ENCODE measurements at regions not wholly inside any gene's neighbourhood (a gene's known extent, or its start where the extent isn't known, plus 50 kb on each side); places are given as distances from the start of the nearest gene placed in this dataset.

DNA sequence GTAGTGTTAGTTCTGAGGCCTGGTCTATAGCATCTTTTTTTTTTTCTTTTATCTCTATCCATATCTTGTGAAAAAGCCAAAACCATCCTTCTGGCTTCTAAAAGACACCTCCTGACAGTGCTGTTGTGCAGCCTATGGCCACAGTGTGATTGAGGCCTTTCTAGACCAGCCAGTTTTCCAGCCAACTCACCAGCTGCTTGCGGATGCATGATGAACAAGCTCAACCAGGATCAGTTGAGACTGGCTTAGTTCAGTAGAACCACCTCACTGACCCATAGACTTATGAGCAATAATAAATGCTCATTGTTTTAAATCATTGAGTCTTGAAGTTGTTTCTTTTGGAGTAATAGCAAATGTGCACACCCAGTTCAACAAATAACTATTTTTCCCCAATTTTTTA lies 296.9 kb downstream of the FAM170A start:
- WGBS (ENCODE audit: low lambda C conversion rate), result 50% methylated on average over 1 of the region's 1 CpG
- Histone ChIP-seq H2AFZ (ENCODE audit: low read length) (no peak overlapping the region), H3K36me3 (replicated peaks in 1 of 2; ENCODE audit: control insufficient read depth in 1 of 2, insufficient read depth in 2 of 2, low read length in 2 of 2) (no peaks in the 10 kb centered on the region), H3K9me3 (ENCODE audit: low read length) (no peaks in the 10 kb centered on the region), H3K4me3 (replicated peaks in 1 of 3; ENCODE audit: insufficient read depth in 1 of 3, low read depth in 2 of 3, low read length in 3 of 3) (no peak overlapping the region), H3K4me1 (ENCODE audit: insufficient read depth, low read length) (no peaks in the 10 kb centered on the region), H3K79me2 (ENCODE audit: insufficient read depth, low read length) (no peaks in the 10 kb centered on the region), H4K20me1 (ENCODE audit: insufficient read depth, low read length) (no peaks in the 10 kb centered on the region), H3K27me3 (ENCODE audit: control insufficient read depth in 1 of 2, insufficient read depth in 2 of 2, low read length in 2 of 2) (no peaks in the 10 kb centered on the region; a peak in 1 of 5 replicates), H3K27ac (ENCODE audit: extremely low read length, insufficient read depth, low read length) (no peak overlapping the region), H3K4me2 (ENCODE audit: low read depth, low read length) (no peak overlapping the region), H3K9ac (ENCODE audit: insufficient read depth, low read depth, low read length) (no peak overlapping the region)
- intact Hi-C loops (cut with micrococcal nuclease; ENCODE audit: unreplicated experiment) (no loop called here), in situ Hi-C loops (cut with HindIII; ENCODE audit: extremely low pct_ligation_motif_present, low pct_unique_long_range_greater_than_20kb) (no loop called here)
- ChIA-PET POLR2A (no interaction called here), CTCF (ENCODE audit: low intra/inter-chr PET ratio, low total read pairs) (no interaction called here)
- no TSS peak for BruUV-seq (replicated peaks)
- no peak for FAIRE-seq
- TF ChIP-seq ZSCAN20 (CRISPR knock-in tag; IDR thresholded peaks at IDR 0.05; ENCODE audit: borderline replicate concordance) (no peak), DNMT1 (CRISPR knock-in tag; IDR thresholded peaks at IDR 0.05) (no peak), PHB2 (IDR thresholded peaks at IDR 0.05; ENCODE audit: partially characterized antibody) (no peak)
- ATAC-seq, result no peak
- no peak for DNase-seq (ENCODE audit: low spot score)

DNA sequence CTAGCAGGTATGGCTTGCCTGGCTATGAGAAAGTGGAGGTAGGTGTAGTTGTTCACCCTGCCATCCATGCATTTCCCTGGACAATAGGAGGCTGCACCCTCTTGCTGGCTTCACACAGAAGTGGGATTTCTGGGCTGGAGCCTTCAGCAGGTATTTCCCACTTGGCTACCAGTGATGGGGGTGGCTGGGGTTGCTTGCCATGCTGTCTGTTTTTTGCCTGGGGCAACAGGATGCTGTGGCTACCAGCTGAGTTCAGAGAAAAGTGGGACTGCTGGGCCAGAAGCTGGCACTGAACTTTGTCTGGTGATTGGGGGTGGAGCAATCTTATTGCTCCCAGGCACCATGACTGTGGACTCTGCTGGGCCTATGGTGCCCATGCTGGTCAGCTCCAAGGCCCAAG lies 299.6 kb downstream of the FAM170A start:
- ATAC-seq (no peak), DNase-seq (ENCODE audit: low spot score) (no peak), FAIRE-seq (no peak)
- TF ChIP-seq ZNF564 (CRISPR knock-in tag; IDR thresholded peaks at IDR 0.05) (no peak), ZNF30 (CRISPR knock-in tag; IDR thresholded peaks at IDR 0.05) (no peak), ZNF703 (CRISPR knock-in tag; IDR thresholded peaks at IDR 0.05; ENCODE audit: borderline replicate concordance) (no peak), KLF9 (CRISPR knock-in tag; IDR thresholded peaks at IDR 0.05; ENCODE audit: low read depth) (no peak), PHF21A (CRISPR knock-in tag; IDR thresholded peaks at IDR 0.05) (no peak), ZNF607 (CRISPR knock-in tag; IDR thresholded peaks at IDR 0.05; ENCODE audit: borderline replicate concordance) (no peak), MEIS2 (CRISPR knock-in tag; IDR thresholded peaks at IDR 0.05) (no peak), NONO (IDR thresholded peaks at IDR 0.05) (no peak), NONO (CRISPR knock-in tag; conservative IDR thresholded peaks at IDR 0.05) (no peak), BCL6 (CRISPR knock-in tag; IDR thresholded peaks at IDR 0.05) (no peak), CCAR2 (optimal IDR thresholded peaks at IDR 0.05; ENCODE audit: low read depth, low read length) (no peak), CHD4 (IDR thresholded peaks at IDR 0.05; ENCODE audit: borderline replicate concordance, low read length) (no peak), MTA3 (CRISPR knock-in tag; IDR thresholded peaks at IDR 0.05) (no peak), ZFP62 (CRISPR knock-in tag; IDR thresholded peaks at IDR 0.05) (no peak)
- TF ChIP-seq, protein P1, sequence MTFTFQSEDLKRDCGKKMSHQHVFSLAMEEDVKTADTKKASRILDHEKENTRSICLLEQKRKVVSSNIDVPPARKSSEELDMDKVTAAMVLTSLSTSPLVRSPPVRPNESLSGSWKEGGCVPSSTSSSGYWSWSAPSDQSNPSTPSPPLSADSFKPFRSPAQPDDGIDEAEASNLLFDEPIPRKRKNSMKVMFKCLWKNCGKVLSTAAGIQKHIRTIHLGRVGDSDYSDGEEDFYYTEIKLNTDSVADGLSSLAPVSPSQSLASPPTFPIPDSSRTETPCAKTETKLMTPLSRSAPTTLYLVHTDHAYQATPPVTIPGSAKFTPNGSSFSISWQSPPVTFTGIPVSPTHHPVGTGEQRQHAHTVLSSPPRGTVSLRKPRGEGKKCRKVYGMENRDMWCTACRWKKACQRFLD (CRISPR knock-in tag; IDR thresholded peaks at IDR 0.05; ENCODE audit: borderline replicate concordance), result no peak
- TF ChIP-seq, protein P2, sequence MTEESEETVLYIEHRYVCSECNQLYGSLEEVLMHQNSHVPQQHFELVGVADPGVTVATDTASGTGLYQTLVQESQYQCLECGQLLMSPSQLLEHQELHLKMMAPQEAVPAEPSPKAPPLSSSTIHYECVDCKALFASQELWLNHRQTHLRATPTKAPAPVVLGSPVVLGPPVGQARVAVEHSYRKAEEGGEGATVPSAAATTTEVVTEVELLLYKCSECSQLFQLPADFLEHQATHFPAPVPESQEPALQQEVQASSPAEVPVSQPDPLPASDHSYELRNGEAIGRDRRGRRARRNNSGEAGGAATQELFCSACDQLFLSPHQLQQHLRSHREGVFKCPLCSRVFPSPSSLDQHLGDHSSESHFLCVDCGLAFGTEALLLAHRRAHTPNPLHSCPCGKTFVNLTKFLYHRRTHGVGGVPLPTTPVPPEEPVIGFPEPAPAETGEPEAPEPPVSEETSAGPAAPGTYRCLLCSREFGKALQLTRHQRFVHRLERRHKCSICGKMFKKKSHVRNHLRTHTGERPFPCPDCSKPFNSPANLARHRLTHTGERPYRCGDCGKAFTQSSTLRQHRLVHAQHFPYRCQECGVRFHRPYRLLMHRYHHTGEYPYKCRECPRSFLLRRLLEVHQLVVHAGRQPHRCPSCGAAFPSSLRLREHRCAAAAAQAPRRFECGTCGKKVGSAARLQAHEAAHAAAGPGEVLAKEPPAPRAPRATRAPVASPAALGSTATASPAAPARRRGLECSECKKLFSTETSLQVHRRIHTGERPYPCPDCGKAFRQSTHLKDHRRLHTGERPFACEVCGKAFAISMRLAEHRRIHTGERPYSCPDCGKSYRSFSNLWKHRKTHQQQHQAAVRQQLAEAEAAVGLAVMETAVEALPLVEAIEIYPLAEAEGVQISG (CRISPR knock-in tag; IDR thresholded peaks at IDR 0.05), result no peak
- ChIA-PET CTCF (ENCODE audit: low intra/inter-chr PET ratio, low total read pairs) (no interaction called here), POLR2A (no interaction called here)
- in situ Hi-C loops (cut with HindIII; ENCODE audit: extremely low pct_ligation_motif_present, low pct_unique_long_range_greater_than_20kb) (no loop called here), intact Hi-C loops (cut with micrococcal nuclease; ENCODE audit: unreplicated experiment) (no loop called here)
- Histone ChIP-seq H3K9me3 (ENCODE audit: low read length) (no peaks in the 10 kb centered on the region), H2AFZ (ENCODE audit: low read length) (no peak overlapping the region), H3K4me3 (replicated peaks in 1 of 3; ENCODE audit: insufficient read depth in 1 of 3, low read depth in 2 of 3, low read length in 3 of 3) (no peak overlapping the region), H3K9ac (ENCODE audit: insufficient read depth, low read depth, low read length) (no peak overlapping the region), H4K20me1 (ENCODE audit: insufficient read depth, low read length) (no peaks in the 10 kb centered on the region), H3K79me2 (ENCODE audit: insufficient read depth, low read length) (no peaks in the 10 kb centered on the region), H3K27ac (ENCODE audit: extremely low read length, insufficient read depth, low read length) (no peak overlapping the region), H3K36me3 (replicated peaks in 1 of 2; ENCODE audit: control insufficient read depth in 1 of 2, insufficient read depth in 2 of 2, low read length in 2 of 2) (no peaks in the 10 kb centered on the region), H3K27me3 (ENCODE audit: control insufficient read depth in 1 of 2, insufficient read depth in 2 of 2, low read length in 2 of 2) (no peaks in the 10 kb centered on the region), H3K4me2 (ENCODE audit: low read depth, low read length) (no peak overlapping the region), H3K4me1 (ENCODE audit: insufficient read depth, low read length) (no peaks in the 10 kb centered on the region)
- no TSS peak for BruUV-seq (replicated peaks)

Data from HepG2 (cell line).